Suppressor macrophage treated with lipopolysaccharide for 1 hour (primary cell): ENCODE measurements at regions not wholly inside any gene's neighbourhood (a gene's known extent, or its start where the extent isn't known, plus 50 kb on each side); places are given as distances from the start of the nearest gene placed in this dataset.
A peak's percentile ranks its signal among the peaks of the same experiment; 100 is the strongest.

Experiments
- DNase-seq, 3 donors: peaks; one replicate each; pipeline ENCODE4 v3.0.0-alpha.2; 2020 to 2022

DNA sequence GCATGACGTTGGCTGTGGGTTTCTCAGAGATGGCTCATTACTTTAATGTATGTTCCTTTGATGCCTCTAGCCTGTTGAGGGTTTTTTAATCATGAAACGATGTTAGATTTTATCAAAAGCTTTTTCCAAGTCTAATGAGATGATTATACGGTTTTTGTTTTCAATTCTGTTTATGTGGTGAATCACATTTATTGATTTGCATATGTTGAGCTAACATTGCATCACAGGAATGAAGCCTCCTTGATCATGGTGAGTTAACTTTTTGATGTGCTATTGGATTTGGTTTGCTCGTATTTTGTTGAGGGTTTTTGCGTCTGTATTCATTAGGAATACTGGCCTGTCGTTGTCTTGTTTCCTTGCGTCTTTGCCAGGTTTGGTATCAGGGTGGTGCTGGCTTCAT is 52.3 kb upstream of the PTPN12 start:
- no peak for DNase-seq

GRCh38 chr7:77482015-77482414 is 55.1 kb upstream of the PTPN12 start:
- DNase-seq = peak; percentile 55 to 59 (median 56)

- no peak for DNase-seq
Observed at GRCh38 chr7:77481615-77482014, 55.5 kb upstream of the PTPN12 start.

DNA sequence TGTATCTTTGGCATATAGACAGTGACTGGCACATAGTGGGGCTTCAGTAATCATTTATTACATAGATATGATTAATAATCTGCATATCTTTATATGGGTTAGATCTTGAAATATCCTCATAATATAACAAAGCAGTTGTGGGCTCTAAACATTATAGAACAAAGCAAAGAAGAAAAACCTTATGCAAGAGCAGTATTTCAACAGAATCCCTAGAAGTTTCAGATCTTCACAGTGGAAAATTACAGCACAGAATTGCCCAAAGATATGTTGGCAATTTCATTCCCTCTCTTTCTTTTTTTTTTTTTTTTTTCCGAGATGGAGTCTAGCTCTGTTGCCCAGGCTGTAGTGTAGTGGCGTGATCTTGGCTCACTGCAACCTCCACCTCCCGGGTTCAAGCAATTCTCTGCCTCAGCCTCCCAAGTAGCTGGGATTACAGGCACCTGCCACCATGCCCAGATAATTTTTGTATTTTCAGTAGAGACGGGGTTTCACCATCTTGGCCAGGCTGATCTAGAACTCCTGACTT is 56.9 kb upstream of the PTPN12 start:
- DNase-seq = peak; percentile 19 to 63 (median 58)

DNA sequence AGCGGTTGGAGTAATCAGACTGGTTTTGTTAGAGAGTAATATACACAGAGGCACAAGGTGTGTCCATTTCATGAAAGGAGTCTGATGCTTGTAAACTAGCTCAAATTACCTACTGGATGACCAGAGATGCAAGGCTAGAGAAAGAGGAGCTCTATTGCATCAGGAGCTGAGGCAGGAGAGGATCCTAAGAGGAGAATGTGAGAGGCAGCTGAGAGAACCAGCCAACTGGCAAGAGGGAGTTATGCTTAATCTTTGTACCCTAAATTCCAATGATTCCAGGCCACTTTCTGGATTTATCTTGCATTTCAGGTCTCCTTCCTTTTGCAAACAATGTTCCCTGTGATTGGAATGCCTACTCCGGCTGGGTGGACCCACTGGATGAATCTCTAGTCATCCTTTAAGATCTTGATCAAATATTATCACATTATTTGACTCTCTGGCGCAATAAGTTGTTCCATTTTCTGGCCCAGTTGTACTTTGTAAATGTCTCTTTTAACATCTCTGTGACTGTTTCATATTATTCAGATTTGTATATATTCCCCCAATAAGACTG is 57.5 kb upstream of the PTPN12 start:
- no peak for DNase-seq

GRCh38 chr7:77476871-77477270 is 60.2 kb upstream of the PTPN12 start:
- no peak for DNase-seq

GRCh38 chr7:77475181-77475580 is 59.0 kb upstream of the GSAP start:
- DNase-seq = peak in 1 of 3 donors; percentile 29

GRCh38 chr7:77474756-77475155 is 58.6 kb upstream of the GSAP start:
- DNase-seq = no peak

DNA sequence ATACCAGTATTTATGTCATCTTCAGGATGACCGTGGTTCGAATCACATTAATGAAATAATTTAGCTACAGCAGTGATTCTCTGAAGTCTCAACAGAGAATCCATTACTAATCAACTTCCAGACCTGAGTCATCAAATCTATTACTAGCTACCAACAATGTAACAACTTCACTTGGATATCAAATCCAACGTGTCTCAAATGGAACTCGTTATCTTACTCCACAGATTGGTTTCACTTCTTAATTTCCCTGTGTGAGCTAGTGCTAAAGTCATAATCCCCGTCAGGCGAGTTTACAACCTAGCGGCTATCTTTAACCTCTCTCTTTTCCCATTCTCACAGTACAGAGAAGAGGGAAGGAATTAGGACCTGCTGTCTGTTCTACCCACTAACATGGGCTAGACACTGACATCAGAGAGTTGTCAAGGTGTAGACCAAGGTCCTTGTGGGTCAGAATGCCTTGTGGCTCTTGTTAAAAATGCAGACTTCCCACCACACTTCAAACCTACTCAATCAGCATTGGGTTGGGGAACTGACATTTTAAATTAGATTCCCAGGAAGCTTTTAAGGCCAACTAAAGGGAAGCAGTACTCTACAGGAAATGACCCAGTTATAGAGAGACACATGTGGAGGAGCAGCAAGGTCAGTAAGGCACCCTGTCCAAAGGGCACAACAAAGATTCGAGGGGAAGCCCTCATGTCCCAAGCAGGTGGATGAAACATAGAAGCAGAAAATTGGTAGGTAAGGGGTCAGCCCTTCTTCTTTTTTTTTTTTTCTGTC is 57.3 kb upstream of the GSAP start:
- peak; percentile 28 to 71 (median 66) for DNase-seq

- no peak for DNase-seq
Observed at GRCh38 chr7:77469927-77470326, 53.8 kb upstream of the GSAP start.

GRCh38 chr7:77467408-77467807 is 51.3 kb upstream of the GSAP start:
- peak; percentile 86 to 90 (median 88) for DNase-seq

GRCh38 chr7:77466450-77466849 is 50.3 kb upstream of the GSAP start:
- DNase-seq = peak; percentile 22 to 72 (median 63)
